Lower leg skin (tissue), 3 donors: ENCODE measurements at regions not wholly inside any gene's neighbourhood (a gene's known extent, or its start where the extent isn't known, plus 50 kb on each side); places are given as distances from the start of the nearest gene placed in this dataset.

Experiments used
- POLR2A ChIP-seq, 2 donors: fragments of 450-650 bp; IDR thresholded peaks; one replicate each; pipeline ENCODE4 v1.6.1; 2016 to 2017; ENCODE audit warnings: antibody characterized with exemption in 2 of 2, mild to moderate bottlenecking in 1 of 2, moderate library complexity in 1 of 2
- TF ChIP-seq, protein P1 (sequence below), 3 donors: fragments of 450-650 bp; IDR thresholded peaks; one replicate each; pipeline ENCODE4 v1.5.1; 2016; ENCODE audit warnings: antibody characterized with exemption in 3 of 3, mild to moderate bottlenecking in 3 of 3, moderate library complexity in 2 of 3

DNA sequence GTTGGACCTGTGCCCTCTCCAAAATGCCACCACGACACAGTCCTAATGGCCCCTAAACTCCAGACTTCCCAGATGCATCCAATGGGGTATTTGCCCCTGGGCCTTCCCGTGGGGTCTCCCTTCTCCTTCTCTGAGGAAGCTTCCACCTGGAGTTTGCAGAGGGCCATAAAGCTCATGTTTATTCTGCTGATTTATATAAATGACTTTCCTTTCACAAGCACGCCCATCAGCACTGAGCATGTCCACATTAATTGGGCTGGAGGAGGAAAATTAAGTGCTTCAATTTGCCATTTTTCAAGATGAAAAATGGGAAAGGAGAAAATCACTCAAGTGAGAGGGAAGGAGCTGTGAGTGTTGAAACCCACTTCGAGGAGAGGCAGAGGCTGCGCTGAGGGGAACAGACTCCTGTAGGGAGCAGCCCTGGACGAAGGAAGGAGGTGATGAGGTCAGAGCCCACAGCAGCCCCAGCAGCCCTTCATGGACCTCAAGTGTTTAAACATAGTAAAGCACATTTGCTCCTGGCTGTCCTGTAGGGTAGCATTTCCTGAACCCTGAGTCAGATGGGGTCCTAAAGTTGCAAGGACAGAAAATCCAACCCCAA lies 434.9 kb upstream of the SULF2 start:
- TF ChIP-seq, protein P1, sequence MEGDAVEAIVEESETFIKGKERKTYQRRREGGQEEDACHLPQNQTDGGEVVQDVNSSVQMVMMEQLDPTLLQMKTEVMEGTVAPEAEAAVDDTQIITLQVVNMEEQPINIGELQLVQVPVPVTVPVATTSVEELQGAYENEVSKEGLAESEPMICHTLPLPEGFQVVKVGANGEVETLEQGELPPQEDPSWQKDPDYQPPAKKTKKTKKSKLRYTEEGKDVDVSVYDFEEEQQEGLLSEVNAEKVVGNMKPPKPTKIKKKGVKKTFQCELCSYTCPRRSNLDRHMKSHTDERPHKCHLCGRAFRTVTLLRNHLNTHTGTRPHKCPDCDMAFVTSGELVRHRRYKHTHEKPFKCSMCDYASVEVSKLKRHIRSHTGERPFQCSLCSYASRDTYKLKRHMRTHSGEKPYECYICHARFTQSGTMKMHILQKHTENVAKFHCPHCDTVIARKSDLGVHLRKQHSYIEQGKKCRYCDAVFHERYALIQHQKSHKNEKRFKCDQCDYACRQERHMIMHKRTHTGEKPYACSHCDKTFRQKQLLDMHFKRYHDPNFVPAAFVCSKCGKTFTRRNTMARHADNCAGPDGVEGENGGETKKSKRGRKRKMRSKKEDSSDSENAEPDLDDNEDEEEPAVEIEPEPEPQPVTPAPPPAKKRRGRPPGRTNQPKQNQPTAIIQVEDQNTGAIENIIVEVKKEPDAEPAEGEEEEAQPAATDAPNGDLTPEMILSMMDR (IDR thresholded peaks at IDR 0.05): no peak
- no peak for TF ChIP-seq POLR2A (IDR thresholded peaks at IDR 0.05)
